ENCODE measurements at regions not wholly inside any gene's neighbourhood (a gene's known extent, or its start where the extent isn't known, plus 50 kb on each side); places are given as distances from the start of the nearest gene placed in this dataset.

GRCh38 chr14:65854215-65854614 is 441.7 kb downstream of the FUT8 start:
- no peaks in the 10 kb centered on the region for H3K9me3 ChIP-seq (replicated peaks; ENCODE audit: control insufficient read depth, insufficient read depth, low read length)
- H3K4me2 ChIP-seq (ENCODE audit: control insufficient read depth, insufficient read depth) = no peak overlapping the region
- H2AFZ ChIP-seq (ENCODE audit: control insufficient read depth, low read depth, low read length) = no peak overlapping the region
- POLR2A ChIA-PET = no interaction called here
- H3K9ac ChIP-seq (ENCODE audit: control insufficient read depth, insufficient read depth, low read length) = no peak overlapping the region
- no peak for FAIRE-seq
- SMC1A ChIA-PET (ENCODE audit: uncharacterized antibody, unreplicated experiment) = no interaction called here
- no peaks in the 10 kb centered on the region for H3K79me2 ChIP-seq (ENCODE audit: control insufficient read depth, insufficient read depth, low read length)
- H4K20me1 ChIP-seq (ENCODE audit: control insufficient read depth, insufficient read depth) = no peaks in the 10 kb centered on the region
- no peaks in the 10 kb centered on the region; a peak in 1 of 4 replicates for H3K27me3 ChIP-seq (replicated peaks in 1 of 2; ENCODE audit: control insufficient read depth in 2 of 2, insufficient read depth in 2 of 2, low read length in 1 of 2)
- intact Hi-C loops (cut with micrococcal nuclease; ENCODE audit: unreplicated experiment) (no loop called here), in situ Hi-C loops (cut with MboI) (no loop called here)
- TF ChIP-seq NR2C2 (IDR thresholded peaks at IDR 0.05; ENCODE audit: borderline replicate concordance, control insufficient read depth, insufficient read length, low read depth) = no peak
- TF ChIP-seq NFYB (IDR thresholded peaks at IDR 0.05; ENCODE audit: insufficient read depth, low read depth, low read length) = no peak
- no peak for TF ChIP-seq TCF7 (IDR thresholded peaks at IDR 0.05; ENCODE audit: borderline replicate concordance)
- TF ChIP-seq CHD1 (IDR thresholded peaks at IDR 0.05; ENCODE audit: low read depth, low read length) = no peak
- TF ChIP-seq CREM (IDR thresholded peaks at IDR 0.05; ENCODE audit: low read depth) = no peak
- TF ChIP-seq ESRRA (IDR thresholded peaks at IDR 0.05; ENCODE audit: low read length) = no peak
- TF ChIP-seq MEF2A (IDR thresholded peaks at IDR 0.05; ENCODE audit: insufficient read depth, low read depth, low read length) = no peak
- no peak overlapping the region for H3K4me3 ChIP-seq
- no peak for ATAC-seq
- no TSS peak for BruUV-seq (replicated peaks)
- 60% methylated on average over 6 of the region's 6 CpGs for WGBS (ENCODE audit: insufficient coverage, insufficient replicate concordance, low lambda C conversion rate, missing lambda C conversion rate)
- H3K27ac ChIP-seq (ENCODE audit: control insufficient read depth, insufficient read depth) = no peak overlapping the region
- no peak for DNase-seq (ENCODE audit: low read depth, low spot score)
- no peaks in the 10 kb centered on the region for H3K36me3 ChIP-seq (ENCODE audit: control insufficient read depth in 2 of 2, insufficient read depth in 2 of 2, low read length in 1 of 2)
- no peaks in the 10 kb centered on the region for H3K4me1 ChIP-seq (ENCODE audit: control insufficient read depth, insufficient read depth, low read length)
- RAD21 ChIA-PET (ENCODE audit: unreplicated experiment) = no interaction called here
- CTCF ChIA-PET = no interaction called here

DNA sequence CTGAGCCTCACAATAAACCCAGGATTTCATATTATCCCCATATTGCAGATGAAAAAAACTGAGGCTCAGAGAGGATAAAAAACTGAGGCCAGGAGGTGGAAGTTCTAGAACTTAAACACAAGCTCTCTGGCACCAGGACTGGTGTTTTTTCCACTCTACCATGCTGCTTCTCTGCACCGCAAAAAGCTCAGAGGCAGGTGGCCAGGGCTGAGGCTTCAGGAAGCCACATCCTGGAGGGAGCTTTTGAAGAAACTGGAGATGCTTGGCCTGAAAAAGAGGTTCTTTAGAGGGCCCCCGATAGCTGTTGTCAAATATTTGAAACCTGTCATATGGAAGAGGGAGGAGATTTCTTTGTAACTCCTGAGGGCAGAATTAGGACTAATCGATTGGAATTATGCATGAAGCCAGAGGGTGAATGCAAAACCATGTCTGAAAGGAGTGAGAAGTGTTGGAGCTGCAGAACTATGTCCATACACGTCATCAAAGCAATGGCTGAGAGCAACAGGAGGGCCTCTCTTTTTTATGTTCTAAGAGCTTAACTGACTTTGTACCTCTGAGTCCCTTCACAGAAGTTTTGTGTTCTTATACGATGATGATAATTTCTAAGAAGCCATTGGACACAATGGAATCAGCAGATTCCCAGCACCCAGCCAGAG is 448.6 kb downstream of the FUT8 start:
- FAIRE-seq (no peak), DNase-seq (ENCODE audit: low read depth, low spot score) (no peak), ATAC-seq (no peak)
- H4K20me1 ChIP-seq (ENCODE audit: control insufficient read depth, insufficient read depth) = no peaks in the 10 kb centered on the region
- no peaks in the 10 kb centered on the region for H3K36me3 ChIP-seq (ENCODE audit: control insufficient read depth in 2 of 2, insufficient read depth in 2 of 2, low read length in 1 of 2)
- no peaks in the 10 kb centered on the region for H3K79me2 ChIP-seq (ENCODE audit: control insufficient read depth, insufficient read depth, low read length)
- SMC1A ChIA-PET (ENCODE audit: uncharacterized antibody, unreplicated experiment) = interaction anchor here (1.3 kb wide), 1 partner anchor 18 kb away, joined by 3 read pairs; no protein-coding TSS in a partner anchor
- TF ChIP-seq, protein P1, sequence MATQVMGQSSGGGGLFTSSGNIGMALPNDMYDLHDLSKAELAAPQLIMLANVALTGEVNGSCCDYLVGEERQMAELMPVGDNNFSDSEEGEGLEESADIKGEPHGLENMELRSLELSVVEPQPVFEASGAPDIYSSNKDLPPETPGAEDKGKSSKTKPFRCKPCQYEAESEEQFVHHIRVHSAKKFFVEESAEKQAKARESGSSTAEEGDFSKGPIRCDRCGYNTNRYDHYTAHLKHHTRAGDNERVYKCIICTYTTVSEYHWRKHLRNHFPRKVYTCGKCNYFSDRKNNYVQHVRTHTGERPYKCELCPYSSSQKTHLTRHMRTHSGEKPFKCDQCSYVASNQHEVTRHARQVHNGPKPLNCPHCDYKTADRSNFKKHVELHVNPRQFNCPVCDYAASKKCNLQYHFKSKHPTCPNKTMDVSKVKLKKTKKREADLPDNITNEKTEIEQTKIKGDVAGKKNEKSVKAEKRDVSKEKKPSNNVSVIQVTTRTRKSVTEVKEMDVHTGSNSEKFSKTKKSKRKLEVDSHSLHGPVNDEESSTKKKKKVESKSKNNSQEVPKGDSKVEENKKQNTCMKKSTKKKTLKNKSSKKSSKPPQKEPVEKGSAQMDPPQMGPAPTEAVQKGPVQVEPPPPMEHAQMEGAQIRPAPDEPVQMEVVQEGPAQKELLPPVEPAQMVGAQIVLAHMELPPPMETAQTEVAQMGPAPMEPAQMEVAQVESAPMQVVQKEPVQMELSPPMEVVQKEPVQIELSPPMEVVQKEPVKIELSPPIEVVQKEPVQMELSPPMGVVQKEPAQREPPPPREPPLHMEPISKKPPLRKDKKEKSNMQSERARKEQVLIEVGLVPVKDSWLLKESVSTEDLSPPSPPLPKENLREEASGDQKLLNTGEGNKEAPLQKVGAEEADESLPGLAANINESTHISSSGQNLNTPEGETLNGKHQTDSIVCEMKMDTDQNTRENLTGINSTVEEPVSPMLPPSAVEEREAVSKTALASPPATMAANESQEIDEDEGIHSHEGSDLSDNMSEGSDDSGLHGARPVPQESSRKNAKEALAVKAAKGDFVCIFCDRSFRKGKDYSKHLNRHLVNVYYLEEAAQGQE (IDR thresholded peaks at IDR 0.05; ENCODE audit: low read depth, low read length) = no peak
- no peak overlapping the region for H2AFZ ChIP-seq (ENCODE audit: control insufficient read depth, low read depth, low read length)
- intact Hi-C loops (cut with micrococcal nuclease; ENCODE audit: unreplicated experiment) = no loop called here
- H3K4me3 ChIP-seq = no peak overlapping the region
- WGBS (ENCODE audit: insufficient coverage, insufficient replicate concordance, low lambda C conversion rate, missing lambda C conversion rate) = 27% methylated on average over 5 of the region's 5 CpGs
- no peaks in the 10 kb centered on the region for H3K9me3 ChIP-seq (replicated peaks; ENCODE audit: control insufficient read depth, insufficient read depth, low read length)
- CTCF ChIA-PET = interaction anchor here (0.6 to 0.8 kb wide), 2 partner anchors 100 to 224 kb away, joined by 3 read pairs; no protein-coding TSS in a partner anchor
- no peak overlapping the region for H3K4me2 ChIP-seq (ENCODE audit: control insufficient read depth, insufficient read depth)
- RAD21 ChIA-PET (ENCODE audit: unreplicated experiment) = no interaction called here
- in situ Hi-C loops (cut with MboI) = no loop called here
- no peaks in the 10 kb centered on the region for H3K4me1 ChIP-seq (ENCODE audit: control insufficient read depth, insufficient read depth, low read length)
- H3K27ac ChIP-seq (ENCODE audit: control insufficient read depth, insufficient read depth) = no peak overlapping the region
- no TSS peak for BruUV-seq (replicated peaks)
- POLR2A ChIA-PET = no interaction called here
- H3K9ac ChIP-seq (ENCODE audit: control insufficient read depth, insufficient read depth, low read length) = no peak overlapping the region
- H3K27me3 ChIP-seq (replicated peaks in 1 of 2; ENCODE audit: control insufficient read depth in 2 of 2, insufficient read depth in 2 of 2, low read length in 1 of 2) = no peaks in the 10 kb centered on the region; a peak in 1 of 4 replicates

Data from GM12878 (cell line).